EH (cell line): ENCODE measurements at regions not wholly inside any gene's neighbourhood (a gene's known extent, or its start where the extent isn't known, plus 50 kb on each side); places are given as distances from the start of the nearest gene placed in this dataset.

Experiments used
- DNase-seq: peaks from one replicate; pipeline ENCODE4 v3.0.0-alpha.2; 2015; ENCODE audit warnings: low read depth

DNA sequence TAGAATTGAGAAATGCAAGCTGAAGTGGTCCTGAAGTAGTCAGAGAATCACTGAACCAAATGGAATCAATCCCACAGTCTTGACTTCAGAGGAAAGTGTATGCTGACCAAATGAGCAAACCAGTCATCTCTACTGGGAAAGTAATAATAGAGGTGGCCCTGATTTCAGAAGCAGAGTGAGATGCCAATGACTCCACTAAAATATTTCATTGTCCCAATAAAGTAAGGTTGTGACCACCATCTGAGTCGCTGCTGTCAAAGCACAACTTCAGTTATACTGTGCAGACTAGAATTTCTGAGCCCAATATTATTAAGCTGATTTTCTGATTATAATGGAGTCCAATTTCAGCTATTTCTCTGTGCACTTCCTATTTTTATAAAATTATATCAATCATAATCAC, 334.4 kb upstream of the THBS1 start:
- peak; percentile 33 for DNase-seq

DNA sequence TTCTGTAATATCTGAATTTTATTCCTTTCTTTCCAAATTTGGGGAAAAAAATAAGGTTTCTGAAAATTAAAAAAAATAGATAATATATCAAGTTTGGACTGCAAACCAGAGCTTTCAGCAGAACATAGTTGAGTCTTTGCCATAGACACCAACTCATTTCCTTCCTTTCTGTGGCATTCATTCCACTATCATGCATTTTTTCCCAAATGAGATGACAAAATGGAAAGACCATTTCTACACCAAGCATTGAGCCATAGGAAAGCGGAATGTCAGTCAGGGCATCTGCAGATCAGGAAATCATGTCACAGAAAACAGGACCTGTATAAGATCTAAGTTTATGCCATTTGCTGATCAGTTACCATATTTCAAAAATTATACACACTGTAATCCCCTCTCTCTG, 333.3 kb upstream of the THBS1 start:
- peak; percentile 86 for DNase-seq

DNA sequence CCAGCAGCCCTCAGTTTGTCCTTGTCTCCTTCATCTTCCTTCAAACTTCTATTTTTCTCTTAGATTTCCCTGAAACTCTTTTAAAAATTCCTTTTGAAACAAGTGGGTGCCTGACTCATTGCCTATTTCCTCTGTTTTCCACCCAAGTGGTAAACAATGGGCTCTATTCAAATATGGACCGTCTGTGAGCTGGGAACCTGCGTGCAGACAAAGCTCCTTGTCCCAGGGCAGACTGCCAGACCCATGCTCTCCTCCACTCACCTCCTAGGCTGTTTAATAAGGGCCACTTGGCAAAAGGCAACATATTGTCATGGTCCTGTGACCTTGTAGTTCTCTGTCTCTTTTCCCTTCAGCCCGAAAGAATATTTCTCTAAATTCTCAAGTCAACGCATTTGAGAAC, 332.7 kb upstream of the THBS1 start:
- peak; percentile 89 for DNase-seq

DNA sequence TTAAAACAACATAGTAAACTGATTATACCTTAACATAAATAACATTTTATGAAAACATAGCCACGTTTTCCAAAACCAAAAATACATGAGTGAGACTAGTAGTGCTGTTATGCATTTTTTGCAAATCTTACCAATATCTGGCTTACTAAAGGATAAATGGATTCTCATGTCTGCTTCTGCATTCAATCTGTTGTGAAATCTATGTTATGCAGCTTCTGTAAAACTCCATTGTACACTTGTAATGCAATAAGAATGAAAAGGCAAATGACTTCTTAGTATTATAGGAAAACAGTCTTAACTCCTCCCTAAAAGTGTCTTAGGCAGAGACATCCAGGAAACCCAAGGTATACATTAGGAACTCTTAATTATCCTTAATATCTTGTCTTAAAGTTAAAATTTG, 330.9 kb upstream of the THBS1 start:
- no peak for DNase-seq

DNA sequence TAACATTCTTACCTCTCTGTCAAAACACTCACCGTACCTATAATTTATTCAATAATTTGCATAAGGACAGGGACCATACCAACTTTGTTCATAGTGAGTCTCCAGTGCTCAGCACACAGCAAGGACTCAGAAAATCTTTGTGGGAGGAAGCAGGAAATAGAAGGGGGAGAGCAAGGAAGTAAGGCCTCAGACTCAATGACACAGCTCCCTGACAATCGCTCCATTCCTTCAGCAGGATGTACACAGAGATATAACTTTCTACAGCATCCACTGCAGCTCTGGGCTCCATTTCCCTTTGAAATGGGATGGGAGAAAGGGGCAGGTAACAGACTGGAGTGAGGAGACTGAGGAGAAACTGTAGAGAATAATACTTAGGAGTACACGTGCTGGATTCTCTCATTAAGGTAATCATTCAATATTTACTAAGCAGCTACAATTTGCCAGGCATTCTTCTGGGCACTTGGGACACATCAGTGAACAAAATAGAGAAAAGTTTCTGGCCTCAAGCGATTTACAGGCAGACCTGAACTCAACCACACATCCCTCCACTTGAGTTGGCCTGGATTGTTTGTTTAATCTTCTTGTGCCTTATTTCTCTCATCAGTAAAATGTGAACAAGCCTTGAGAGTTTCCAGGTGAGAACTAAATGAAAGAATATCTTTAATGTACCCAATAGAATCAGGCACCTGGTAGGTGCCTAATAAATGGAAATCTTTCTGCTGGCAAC, 330.3 kb upstream of the THBS1 start:
- no peak for DNase-seq

DNA sequence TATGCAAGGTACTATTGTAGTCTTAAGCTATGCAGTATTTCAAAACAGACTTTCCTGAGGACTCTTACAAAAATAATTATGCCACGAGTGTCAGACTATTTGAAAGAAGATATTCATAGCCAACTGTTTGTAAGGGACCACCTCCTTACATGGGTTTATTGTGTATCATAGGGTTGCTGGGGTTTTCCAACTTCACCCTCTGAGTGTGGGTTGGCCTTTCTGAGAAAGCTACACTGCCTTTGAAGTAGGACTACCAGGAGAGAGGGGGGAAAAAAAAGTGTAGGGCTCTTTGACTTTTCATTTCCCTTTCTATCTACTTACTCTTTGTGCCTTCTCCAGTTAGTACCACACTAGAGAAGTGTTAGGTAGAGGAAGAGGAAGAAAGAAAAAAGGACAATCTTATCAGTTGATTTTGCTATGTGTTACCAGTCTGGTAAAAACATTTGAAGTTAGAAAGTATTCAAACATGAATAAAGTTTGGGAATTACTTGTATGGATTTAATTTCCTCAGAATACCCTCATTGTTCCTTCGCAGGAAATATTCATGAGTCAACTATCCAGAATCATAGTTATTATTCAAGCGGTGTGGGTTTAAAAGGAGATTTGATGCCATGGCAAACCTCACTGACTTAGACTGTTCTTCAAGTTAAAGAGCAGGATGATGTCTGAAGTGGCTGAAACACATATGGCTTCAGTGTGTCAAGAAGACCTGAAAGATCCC, 329.3 kb upstream of the THBS1 start:
- DNase-seq, result peak; percentile 43

DNA sequence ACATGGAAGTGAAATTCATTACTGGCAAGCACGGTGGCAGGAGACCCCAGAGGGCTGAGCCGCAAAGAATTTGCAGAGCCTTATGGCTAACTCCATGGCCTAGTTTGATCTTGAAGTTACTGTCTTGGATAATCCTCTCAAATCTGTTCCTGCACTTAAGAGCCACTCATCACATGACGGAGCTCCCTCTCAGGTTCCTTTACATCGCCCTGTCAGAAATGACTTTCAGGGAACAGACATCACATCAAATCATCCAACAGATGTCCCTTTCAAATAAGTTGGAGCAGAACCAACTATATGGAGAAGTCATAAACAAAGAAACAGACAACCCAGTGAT, 328.8 kb upstream of the THBS1 start:
- no peak for DNase-seq

DNA sequence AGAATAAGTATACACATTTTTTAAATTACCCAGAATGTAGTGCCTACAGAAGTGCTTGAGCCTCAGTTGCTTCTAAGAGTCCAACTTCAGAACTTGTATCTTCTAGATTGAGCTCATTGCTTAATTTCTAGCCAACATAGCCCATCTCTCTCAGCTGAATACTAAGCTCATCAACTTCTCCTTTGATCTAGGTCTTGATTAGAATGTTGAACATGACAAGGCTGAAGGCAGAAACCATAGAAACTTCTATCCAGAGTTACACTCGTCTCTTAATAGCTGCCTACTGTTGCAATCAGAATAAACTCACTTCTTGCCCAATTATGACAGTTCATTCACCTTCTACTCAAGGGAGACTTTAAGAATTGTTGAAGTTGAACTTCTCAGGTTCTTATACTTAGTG, 327.3 kb upstream of the THBS1 start:
- no peak for DNase-seq

DNA sequence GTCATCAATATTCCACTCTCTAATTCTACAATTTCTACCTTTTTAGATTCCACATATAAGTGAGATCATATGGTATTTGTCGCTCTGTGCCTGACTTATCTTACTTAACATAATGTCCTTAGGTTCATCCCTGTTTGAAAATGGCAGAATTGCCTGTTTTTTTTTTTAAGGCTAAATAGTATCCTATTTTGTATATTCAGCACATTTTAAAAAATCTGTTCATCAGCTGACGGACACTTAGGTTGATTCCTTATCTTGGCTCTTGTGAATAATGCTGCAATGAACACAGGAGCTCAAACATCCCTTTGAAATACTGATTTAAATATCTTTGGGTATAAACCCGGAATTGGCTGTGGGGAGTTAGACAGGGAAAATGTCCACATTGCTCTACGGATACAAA, 326.7 kb upstream of the THBS1 start:
- DNase-seq, result no peak

DNA sequence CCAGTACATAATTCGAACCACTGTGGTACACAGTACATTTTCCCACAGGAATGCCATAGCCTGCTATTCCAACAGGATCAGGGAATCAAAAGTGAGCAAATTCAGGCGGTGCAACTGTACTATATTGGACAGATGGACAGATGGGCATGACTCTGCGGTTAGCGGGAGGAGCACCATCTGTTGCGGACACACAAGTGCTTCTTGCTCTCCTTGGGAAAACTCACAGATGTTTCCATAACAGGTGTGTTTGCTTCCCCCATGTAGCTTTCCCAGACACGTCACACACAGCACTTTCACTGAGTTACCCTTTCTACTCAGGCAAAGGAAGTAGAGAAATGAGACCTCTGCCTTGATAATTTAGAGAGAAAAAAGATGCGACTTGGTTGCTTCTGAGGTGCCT, 325.1 kb upstream of the THBS1 start:
- DNase-seq, result no peak

DNA sequence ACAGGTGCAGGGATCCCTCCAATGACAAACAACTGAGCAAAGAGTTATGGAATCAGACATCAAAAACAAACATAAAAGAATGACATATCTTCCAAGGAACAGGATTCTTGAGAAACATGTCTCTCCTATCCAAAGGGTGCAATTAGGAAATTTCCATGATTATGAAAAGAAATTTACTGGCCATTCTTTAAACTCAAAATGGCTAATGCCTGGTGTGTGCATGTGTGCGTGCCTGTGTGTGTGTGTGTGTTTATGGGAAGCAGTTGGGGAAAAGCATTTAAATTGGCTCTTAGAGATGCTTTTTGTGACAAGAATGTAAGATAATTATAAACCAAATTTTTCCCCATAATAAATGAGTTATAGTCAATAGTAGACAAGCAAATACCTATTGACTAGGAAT, 320.5 kb upstream of the THBS1 start:
- no peak for DNase-seq

DNA sequence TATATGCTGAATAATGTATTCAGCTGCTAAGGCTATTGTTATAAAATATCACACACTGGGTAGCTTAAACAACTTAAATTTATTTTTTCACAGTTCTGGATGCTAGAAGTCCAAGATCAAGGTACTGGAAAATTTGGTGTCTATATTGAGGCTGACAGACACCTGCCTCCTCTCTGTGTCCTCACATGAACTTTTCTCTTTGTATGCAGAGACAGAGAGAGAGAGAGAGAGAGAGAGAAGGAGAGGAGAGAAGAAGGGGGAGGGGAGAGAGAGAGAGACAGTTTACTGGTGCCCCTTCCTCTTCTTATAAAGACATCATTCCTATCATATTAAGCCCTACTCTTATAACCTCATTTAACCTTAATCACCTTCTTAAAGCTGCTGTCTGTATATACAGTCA, 320.1 kb upstream of the THBS1 start:
- no peak for DNase-seq

DNA sequence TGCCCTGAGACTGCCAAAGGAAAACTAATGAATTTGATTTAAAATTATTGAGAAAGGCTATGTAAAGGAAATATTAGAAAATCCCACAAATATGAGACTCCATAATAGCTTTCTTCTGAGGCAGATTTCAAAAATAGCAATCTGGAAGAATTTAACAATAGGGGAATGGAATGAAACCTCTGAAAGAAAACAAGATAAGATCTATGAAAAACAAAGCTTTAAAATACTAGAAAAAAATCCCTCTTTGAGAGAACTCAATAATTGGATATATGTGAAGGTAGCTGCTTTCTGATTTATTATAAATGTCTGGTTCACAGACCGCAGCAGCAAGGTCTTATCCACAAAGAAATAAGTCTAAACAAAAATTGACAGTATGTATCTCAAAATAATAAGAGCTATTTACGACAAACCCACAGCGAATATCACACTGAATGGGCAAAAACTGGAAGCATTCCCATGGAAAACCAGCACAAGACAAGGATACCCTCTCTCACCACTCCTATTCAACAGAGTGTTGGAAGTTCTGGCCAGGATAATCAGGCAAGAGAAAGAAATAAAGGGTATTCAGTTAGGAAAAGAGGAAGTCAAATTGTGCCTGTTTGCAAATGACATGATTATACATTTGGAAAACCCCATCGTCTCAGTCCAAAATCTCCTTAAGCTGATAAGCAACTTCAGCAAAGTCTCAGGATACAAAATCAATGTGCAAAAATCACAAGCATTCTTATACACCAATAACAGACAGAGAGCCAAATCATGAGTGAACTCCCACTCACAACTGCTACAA, 319.3 kb upstream of the THBS1 start:
- peak; percentile 84 for DNase-seq

DNA sequence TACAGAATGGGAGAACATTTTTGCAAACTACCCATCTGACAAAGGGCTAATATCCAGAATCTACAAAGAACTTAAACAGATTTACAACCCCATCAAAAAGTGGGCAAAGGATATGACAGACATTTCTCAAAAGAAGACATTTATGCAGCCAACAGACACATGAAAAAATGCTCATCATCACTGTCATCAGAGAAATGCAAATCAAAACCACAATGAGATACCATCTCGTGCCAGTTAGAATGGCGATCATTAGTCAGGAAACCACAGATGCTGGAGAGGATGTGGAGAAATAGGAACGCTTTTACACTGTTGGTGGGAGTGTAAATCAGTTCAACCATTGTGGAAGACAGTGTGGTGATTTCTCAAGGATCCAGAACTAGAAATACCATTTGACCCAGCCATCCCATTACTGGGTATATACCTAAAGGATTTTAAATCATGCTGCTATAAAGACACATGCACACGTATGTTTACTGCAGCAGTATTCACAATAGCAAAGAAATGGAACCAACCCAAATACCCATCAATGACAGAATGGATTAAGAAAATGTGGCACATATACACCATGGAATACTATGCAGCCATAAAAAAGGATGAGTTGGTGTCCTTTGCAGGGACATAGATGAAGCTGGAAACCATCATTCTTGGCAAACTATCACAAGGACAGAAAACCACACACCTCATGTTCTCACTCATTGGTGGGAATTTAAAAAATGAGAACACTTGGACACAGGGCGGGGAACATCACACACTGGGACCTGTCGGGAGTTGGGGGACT, 317.7 kb upstream of the THBS1 start:
- peak; percentile 93 for DNase-seq

DNA sequence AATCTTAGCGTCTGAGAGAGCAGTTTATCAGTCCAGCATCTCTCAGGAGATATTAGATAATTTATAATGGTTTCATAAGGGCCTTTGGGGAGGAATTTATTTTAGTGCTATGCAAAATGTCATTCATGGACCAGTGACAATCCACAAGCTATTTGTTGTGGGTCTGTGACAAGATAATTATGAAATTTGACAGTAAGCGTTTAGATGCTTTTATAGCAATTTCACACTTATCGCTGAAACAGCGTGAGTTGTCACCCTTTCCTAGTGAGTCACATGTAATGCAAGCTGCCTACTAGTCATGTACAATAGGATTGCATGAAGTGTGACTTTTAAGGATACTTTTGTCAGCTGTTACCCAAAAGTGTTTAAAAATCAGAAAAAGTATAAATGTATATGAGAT, 315.6 kb upstream of the THBS1 start:
- DNase-seq, result no peak

DNA sequence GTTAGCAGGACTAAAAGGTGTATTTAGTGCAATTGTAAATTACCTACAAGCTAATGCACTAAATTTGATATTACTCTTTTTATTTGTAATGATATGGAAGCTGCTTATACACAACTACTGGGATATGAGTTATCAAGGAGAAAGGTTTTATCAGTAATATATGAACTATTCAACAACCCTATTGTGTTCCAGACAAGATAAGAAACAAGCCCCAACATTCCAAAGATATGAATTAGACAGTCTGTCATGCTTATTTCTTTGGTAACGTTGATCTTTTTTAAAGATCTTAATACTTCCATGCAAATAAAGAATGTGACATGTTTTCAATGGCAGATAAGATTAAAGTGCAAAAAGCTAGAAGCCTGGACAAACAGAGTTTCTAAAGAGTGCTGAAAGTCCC, 314.0 kb upstream of the THBS1 start:
- DNase-seq, result peak; percentile 31

DNA sequence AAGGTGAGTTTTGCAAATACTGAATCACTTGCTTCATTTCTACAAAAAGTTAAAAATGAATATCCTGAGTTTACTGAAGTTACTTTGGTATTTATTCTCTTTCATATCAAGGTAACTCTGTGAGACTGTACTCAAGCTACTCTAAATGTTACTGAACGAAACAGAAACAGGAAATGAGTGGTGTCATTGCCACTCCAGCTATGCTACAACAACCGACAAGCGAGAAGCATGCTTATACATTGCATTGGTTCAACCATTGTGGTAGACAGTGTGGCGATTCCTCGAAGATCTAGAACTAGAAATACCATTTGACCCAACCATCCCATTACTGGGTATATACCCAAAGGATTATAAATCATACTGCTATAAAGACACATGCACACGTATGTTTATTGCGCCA, 313.2 kb upstream of the THBS1 start:
- DNase-seq, result peak; percentile 20

DNA sequence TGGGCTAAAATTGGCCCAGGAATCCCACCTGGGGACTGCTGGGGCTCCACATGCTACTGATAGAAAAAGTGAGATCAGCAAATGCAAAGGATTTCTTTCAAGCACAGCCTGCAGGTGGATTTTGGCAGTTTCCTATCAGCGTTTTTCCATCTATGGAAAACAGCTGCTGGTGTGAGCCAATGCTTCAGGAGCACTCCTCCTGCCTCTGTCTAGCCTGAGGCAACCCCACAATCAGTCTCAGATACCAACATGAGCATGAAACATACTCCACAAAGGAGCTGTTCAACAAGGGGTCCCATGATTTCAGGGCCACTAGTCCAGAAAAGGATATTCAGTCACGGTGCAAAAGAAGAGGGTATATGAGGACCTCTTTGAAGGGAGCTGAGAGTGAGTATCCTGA, 311.5 kb upstream of the THBS1 start:
- peak; percentile 55 for DNase-seq

DNA sequence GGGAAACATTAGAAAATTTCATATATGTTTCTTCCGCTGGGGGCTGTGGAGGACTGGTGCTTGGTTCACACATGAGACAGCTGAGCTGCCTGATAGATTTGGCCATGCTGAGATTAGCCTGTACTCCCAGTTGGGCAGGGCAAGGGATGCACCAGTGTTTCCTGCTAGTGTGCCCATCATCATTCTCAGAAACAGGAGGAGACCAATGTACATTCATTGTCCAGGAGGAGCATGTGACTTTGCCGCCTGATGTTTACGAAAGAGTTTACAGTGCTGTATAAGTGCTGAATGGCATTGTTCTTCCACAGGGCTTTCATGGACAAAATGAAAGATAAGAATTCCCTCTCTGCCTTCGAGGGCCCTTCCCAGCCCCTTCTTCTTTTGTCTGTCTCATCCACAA, 311.1 kb upstream of the THBS1 start:
- DNase-seq, result peak; percentile 39

DNA sequence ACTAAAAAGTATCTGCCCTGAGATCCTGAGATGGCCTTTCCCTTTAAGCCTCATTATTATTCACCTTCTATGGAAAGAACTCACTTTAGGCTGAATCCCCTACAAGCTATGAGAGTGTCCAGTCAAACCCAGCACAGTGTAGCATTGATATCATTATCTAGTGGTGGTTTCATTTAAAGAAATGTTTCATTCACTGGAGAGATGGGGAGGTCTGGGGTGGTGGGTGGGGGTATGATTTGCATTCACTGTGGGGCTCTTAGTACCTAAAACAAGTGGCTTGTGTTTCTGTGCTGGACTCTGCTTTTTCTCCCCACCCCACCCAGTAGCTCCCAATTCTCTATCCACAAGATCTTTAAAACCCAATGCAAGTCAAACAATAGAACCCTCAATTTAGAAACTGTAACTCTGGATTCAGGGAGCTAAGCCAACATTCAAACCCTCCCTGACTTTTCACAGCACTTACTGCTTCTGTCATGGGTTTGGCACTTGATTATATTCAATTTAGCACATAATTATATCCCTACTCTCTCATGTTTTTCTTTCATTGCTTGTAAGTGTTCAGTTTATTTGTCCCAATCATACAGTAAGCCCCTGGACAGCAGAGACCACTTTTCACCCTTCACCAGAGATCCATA, 310.5 kb upstream of the THBS1 start:
- peak; percentile 66 for DNase-seq

DNA sequence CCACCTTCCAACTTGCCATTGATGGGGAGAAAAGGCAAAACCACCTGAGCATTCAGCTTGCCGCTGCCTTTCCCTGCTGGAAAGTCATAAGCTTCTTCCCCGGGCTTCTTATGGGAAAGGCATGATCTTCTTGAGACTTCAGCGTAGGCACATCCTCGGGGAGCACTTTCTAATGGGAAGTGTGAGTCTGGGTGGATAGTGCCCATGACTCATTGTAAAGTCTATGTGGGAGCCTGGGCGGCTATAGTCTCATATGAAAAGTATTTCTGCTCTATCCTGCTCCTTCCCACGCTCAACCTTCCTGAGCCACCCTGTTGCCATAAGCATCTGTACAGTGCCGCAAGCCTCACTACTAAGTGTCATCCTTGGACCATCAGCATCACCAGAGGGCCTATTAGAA, 309.9 kb upstream of the THBS1 start:
- peak; percentile 100 for DNase-seq

DNA sequence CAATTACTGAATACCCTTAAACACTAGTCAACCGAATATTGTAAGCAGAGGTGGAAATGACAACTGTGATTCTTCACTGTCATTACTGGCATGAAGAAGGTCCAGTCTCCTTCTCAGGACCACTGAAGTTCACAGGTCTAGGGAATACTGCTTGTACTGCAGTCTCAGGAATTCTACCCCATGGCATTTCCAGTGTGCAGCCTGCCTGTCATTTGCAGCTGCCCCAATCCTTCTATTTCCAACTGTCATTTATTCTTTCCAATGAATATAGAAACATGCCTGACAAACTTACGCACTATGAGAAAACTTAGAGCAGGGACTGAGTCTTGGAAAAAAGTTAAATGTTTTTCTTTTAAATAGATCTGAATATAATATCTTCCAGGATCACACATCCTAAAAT, 308.0 kb upstream of the THBS1 start:
- DNase-seq, result no peak
